ENCODE measurements at regions not wholly inside any gene's neighbourhood (a gene's known extent, or its start where the extent isn't known, plus 50 kb on each side); places are given as distances from the start of the nearest gene placed in this dataset.

DNA sequence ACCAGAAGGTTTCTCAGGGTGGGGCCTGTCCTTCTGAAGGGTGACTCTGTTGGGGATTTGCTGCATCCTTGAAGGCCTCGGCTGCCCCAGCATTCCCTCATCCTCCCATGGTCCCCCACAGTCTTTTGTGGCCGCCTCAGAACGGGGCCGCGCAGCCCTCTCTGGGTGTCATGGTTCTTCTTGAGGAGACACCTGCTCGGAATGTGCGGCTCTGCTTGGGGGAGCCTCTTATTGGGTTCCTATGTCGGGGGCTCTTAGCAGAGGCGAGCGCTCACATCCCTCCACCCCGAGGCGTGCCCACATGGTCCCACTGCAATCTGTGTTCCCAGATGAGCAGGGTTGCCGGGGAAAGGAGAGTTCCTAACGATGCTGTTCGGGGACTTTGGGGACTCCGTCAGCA, 1008.4 kb downstream of the BRD1 start:
- TF ChIP-seq TCF7L2 (IDR thresholded peaks at IDR 0.05; ENCODE audit: borderline replicate concordance, low read depth, low read length) (no peak), ZNF112 (tag by site-specific recombination; IDR thresholded peaks at IDR 0.05) (no peak), MYNN (tag by site-specific recombination; IDR thresholded peaks at IDR 0.05; ENCODE audit: borderline replicate concordance) (no peak), TRIM28 (IDR thresholded peaks at IDR 0.05; ENCODE audit: borderline replicate concordance, low read length) (no peak)
- TF ChIP-seq, protein P1, sequence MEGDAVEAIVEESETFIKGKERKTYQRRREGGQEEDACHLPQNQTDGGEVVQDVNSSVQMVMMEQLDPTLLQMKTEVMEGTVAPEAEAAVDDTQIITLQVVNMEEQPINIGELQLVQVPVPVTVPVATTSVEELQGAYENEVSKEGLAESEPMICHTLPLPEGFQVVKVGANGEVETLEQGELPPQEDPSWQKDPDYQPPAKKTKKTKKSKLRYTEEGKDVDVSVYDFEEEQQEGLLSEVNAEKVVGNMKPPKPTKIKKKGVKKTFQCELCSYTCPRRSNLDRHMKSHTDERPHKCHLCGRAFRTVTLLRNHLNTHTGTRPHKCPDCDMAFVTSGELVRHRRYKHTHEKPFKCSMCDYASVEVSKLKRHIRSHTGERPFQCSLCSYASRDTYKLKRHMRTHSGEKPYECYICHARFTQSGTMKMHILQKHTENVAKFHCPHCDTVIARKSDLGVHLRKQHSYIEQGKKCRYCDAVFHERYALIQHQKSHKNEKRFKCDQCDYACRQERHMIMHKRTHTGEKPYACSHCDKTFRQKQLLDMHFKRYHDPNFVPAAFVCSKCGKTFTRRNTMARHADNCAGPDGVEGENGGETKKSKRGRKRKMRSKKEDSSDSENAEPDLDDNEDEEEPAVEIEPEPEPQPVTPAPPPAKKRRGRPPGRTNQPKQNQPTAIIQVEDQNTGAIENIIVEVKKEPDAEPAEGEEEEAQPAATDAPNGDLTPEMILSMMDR (tag by site-specific recombination; IDR thresholded peaks at IDR 0.05), result no peak
- TF ChIP-seq, protein P2, sequence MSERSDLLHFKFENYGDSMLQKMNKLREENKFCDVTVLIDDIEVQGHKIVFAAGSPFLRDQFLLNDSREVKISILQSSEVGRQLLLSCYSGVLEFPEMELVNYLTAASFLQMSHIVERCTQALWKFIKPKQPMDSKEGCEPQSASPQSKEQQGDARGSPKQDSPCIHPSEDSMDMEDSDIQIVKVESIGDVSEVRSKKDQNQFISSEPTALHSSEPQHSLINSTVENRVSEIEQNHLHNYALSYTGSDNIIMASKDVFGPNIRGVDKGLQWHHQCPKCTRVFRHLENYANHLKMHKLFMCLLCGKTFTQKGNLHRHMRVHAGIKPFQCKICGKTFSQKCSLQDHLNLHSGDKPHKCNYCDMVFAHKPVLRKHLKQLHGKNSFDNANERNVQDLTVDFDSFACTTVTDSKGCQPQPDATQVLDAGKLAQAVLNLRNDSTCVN (tag by site-specific recombination; optimal IDR thresholded peaks at IDR 0.05), result no peak
